22Rv1 (cell line): ENCODE measurements at regions not wholly inside any gene's neighbourhood (a gene's known extent, or its start where the extent isn't known, plus 50 kb on each side); places are given as distances from the start of the nearest gene placed in this dataset.

Experiments
- ZFX ChIP-seq: fragments of 450-650 bp; IDR thresholded peaks from 2 replicates; pipeline ENCODE4 v1.6.1; 2017; ENCODE audit warnings: antibody characterized with exemption, borderline replicate concordance
- TF ChIP-seq, protein P1 (sequence below): fragments of 450-650 bp; IDR thresholded peaks from 2 replicates; pipeline ENCODE4 v1.5.1; 2017; ENCODE audit warnings: mild to moderate bottlenecking

DNA sequence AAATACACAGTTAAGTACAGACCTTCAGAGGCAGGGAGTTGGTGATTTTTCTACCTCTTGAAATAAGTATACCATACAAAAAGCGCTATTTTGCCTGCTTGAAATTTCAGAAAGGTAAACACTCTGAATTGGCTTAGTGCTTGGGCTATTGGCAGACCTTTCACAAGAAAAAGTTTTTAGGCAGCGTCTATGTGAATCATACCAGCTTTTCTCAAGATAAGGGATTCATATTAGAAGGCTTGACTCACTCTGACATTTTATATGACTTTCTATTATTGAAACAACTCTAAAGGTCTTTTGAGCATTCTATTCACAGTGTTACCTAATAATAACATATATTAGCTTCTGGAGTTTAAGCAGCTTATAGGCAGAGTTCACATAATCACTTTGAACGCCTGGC lies 286.4 kb upstream of the FAT1 start:
- TF ChIP-seq, protein P1, sequence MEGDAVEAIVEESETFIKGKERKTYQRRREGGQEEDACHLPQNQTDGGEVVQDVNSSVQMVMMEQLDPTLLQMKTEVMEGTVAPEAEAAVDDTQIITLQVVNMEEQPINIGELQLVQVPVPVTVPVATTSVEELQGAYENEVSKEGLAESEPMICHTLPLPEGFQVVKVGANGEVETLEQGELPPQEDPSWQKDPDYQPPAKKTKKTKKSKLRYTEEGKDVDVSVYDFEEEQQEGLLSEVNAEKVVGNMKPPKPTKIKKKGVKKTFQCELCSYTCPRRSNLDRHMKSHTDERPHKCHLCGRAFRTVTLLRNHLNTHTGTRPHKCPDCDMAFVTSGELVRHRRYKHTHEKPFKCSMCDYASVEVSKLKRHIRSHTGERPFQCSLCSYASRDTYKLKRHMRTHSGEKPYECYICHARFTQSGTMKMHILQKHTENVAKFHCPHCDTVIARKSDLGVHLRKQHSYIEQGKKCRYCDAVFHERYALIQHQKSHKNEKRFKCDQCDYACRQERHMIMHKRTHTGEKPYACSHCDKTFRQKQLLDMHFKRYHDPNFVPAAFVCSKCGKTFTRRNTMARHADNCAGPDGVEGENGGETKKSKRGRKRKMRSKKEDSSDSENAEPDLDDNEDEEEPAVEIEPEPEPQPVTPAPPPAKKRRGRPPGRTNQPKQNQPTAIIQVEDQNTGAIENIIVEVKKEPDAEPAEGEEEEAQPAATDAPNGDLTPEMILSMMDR = no peak
- TF ChIP-seq ZFX = no peak
